ENCODE measurements at regions not wholly inside any gene's neighbourhood (a gene's known extent, or its start where the extent isn't known, plus 50 kb on each side); places are given as distances from the start of the nearest gene placed in this dataset.

- WGBS, 5 donors = 90 to 97% (median 96%) methylated on average over 4 of the region's 4 CpGs
- Histone ChIP-seq H3K4me1 (no peaks in the 10 kb centered on the region), H3K27me3 (replicated peaks in 1 of 7) (no peaks in the 10 kb centered on the region), H3K9me3 (peaks cover 0 to 6% (median 0%) of the 10 kb centered on the region in 8 donors), H3K4me3 (no peak overlapping the region), H3K36me3 (no peaks in the 10 kb centered on the region), H3K27ac (no peak overlapping the region)
- intact Hi-C loops (cut with DNase I; ENCODE audit: low total_unique reads) = no loop called here
- TF ChIP-seq POLR2A (IDR thresholded peaks at IDR 0.05) = no peak
- no peak for TF ChIP-seq CTCF (IDR thresholded peaks at IDR 0.05 in 8 of 11, conservative IDR thresholded peaks at IDR 0.05 in 3 of 11)
- TF ChIP-seq POLR2AphosphoS5 (IDR thresholded peaks at IDR 0.05) = no peak
- DNase-seq = no peak
Measured at GRCh38 chr4:37741564-37741963, 55.4 kb upstream of the RELL1 start.

DNA sequence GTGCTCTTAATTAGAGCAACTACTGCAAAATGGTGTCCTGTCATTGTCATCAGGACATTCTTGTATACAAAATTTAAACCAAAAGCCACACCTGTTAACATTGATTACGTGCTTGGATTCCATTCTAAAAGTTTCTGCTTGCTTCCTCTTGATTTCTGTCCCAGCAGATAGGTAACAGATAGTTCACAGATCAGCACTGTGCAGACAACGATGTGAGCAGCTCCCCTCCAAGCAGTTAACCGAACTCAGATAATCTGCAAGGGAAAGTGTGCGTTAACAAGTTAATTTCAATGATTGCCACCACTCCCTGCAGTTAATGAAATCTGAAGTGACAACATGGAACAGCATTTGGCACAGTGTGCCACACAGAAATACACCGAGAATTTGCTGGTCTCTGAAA is 54.4 kb upstream of the RELL1 start:
- intact Hi-C loops (cut with DNase I; ENCODE audit: low total_unique reads) = no loop called here
- DNase-seq = no peak
- 65 to 73% (median 68%) methylated on average over 5 of the region's 5 CpGs for WGBS, 5 donors
- H3K27ac ChIP-seq = no peak overlapping the region
- TF ChIP-seq POLR2AphosphoS5 (IDR thresholded peaks at IDR 0.05) (no peak), CTCF (IDR thresholded peaks at IDR 0.05 in 8 of 11, conservative IDR thresholded peaks at IDR 0.05 in 3 of 11) (no peak), POLR2A (IDR thresholded peaks at IDR 0.05) (no peak)
- H3K4me1 ChIP-seq = peaks cover 0 to 5% (median 0%) of the 10 kb centered on the region in 6 donors
- no peaks in the 10 kb centered on the region for H3K27me3 ChIP-seq (replicated peaks in 1 of 7)
- no peaks in the 10 kb centered on the region for H3K36me3 ChIP-seq
- H3K4me3 ChIP-seq = no peak overlapping the region
- H3K9me3 ChIP-seq = no peaks in the 10 kb centered on the region

DNA sequence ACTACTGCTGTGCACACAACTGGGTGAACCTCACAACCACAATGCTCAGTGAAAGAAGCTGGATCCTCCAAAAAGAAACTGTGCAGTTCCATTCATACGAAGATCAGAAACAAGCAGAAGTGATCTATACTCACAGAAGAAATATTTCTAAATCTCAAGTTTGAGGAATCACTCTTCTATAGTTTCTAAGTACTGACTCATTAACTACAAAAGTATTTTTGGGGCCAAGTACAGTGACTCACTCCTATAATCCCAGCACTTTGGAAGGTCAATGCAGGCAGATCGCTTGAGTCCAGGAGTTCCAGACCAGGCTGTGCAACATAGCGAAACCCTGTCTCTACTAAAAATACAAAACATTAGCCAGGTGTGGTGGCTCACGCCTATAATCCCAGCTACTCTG is 51.3 kb upstream of the RELL1 start:
- TF ChIP-seq POLR2A (IDR thresholded peaks at IDR 0.05) (no peak), POLR2AphosphoS5 (IDR thresholded peaks at IDR 0.05) (no peak), CTCF (IDR thresholded peaks at IDR 0.05 in 8 of 11, conservative IDR thresholded peaks at IDR 0.05 in 3 of 11) (no peak)
- H3K36me3 ChIP-seq = no peaks in the 10 kb centered on the region
- no peak overlapping the region for H3K4me3 ChIP-seq
- no peak overlapping the region for H3K27ac ChIP-seq
- WGBS, 5 donors = 90 to 97% (median 92%) methylated on average over 4 of the region's 4 CpGs
- H3K27me3 ChIP-seq (replicated peaks in 1 of 7) = no peaks in the 10 kb centered on the region
- no peak for DNase-seq
- peaks cover 0 to 9% (median 0%) of the 10 kb centered on the region in 6 donors for H3K4me1 ChIP-seq
- H3K9me3 ChIP-seq = no peaks in the 10 kb centered on the region
- intact Hi-C loops (cut with DNase I; ENCODE audit: low total_unique reads) = no loop called here
